BE2C (cell line): ENCODE measurements at regions not wholly inside any gene's neighbourhood (a gene's known extent, or its start where the extent isn't known, plus 50 kb on each side); places are given as distances from the start of the nearest gene placed in this dataset.

Experiments
- DNase-seq: peaks from one replicate; pipeline ENCODE4 v3.0.0-alpha.2; 2020
- H3K27me3 ChIP-seq: fragments of 250-450 bp; sonication (Bioruptor Pico); 2 replicates; pipeline ENCODE4 v1.5.1; 2020; ENCODE audit warnings: mild to moderate bottlenecking
- H3K36me3 ChIP-seq: fragments of 250-450 bp; sonication (Bioruptor Pico); 2 replicates; pipeline ENCODE4 v1.5.1; 2020; ENCODE audit warnings: mild to moderate bottlenecking
- H3K4me1 ChIP-seq: fragments of 250-450 bp; sonication (Bioruptor Pico); 2 replicates; pipeline ENCODE4 v1.5.1; 2020
- H3K4me3 ChIP-seq: 2 replicates; pipeline ENCODE4 v1.5.1; 2011; ENCODE audit warnings: low read depth, low read length
- H3K9me3 ChIP-seq: fragments of 250-450 bp; sonication (Bioruptor Pico); 2 replicates; pipeline ENCODE4 v1.5.1; 2020
- TF ChIP-seq, protein P1 (sequence below): IDR thresholded peaks from 2 replicates; pipeline ENCODE4 v1.5.1; 2012; ENCODE audit warnings: mild to moderate bottlenecking, low read depth, low read length

DNA sequence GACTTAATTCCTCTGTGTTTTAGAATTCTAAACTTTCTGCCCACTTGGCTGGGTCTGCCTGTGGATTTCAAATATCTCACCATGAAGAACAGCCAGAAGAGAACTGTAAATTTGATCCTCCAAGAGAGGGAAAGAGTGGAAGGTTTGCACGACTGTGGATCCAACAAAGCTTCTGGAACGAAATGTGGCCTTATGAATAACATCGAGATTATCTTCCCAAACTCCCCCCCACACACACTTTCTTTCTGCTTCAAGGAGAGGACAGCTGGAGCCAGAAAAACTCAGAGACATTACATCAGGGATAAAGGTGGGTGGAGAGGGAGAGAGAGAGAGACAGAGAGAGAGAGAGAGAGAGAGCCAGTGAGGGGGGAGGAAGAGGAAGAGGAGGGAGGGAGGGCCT, 570.1 kb upstream of the MGMT start:
- no peak for DNase-seq
- no peak overlapping the region for H3K4me3 ChIP-seq
- H3K27me3 ChIP-seq: 0 out of 2 replicates have a peak, but pooled peaks cover 2% of the 10 kb centered on the region
- TF ChIP-seq, protein P1, sequence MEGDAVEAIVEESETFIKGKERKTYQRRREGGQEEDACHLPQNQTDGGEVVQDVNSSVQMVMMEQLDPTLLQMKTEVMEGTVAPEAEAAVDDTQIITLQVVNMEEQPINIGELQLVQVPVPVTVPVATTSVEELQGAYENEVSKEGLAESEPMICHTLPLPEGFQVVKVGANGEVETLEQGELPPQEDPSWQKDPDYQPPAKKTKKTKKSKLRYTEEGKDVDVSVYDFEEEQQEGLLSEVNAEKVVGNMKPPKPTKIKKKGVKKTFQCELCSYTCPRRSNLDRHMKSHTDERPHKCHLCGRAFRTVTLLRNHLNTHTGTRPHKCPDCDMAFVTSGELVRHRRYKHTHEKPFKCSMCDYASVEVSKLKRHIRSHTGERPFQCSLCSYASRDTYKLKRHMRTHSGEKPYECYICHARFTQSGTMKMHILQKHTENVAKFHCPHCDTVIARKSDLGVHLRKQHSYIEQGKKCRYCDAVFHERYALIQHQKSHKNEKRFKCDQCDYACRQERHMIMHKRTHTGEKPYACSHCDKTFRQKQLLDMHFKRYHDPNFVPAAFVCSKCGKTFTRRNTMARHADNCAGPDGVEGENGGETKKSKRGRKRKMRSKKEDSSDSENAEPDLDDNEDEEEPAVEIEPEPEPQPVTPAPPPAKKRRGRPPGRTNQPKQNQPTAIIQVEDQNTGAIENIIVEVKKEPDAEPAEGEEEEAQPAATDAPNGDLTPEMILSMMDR: no peak
- no peaks in the 10 kb centered on the region for H3K4me1 ChIP-seq
- no peaks in the 10 kb centered on the region for H3K36me3 ChIP-seq
- no peaks in the 10 kb centered on the region for H3K9me3 ChIP-seq

DNA sequence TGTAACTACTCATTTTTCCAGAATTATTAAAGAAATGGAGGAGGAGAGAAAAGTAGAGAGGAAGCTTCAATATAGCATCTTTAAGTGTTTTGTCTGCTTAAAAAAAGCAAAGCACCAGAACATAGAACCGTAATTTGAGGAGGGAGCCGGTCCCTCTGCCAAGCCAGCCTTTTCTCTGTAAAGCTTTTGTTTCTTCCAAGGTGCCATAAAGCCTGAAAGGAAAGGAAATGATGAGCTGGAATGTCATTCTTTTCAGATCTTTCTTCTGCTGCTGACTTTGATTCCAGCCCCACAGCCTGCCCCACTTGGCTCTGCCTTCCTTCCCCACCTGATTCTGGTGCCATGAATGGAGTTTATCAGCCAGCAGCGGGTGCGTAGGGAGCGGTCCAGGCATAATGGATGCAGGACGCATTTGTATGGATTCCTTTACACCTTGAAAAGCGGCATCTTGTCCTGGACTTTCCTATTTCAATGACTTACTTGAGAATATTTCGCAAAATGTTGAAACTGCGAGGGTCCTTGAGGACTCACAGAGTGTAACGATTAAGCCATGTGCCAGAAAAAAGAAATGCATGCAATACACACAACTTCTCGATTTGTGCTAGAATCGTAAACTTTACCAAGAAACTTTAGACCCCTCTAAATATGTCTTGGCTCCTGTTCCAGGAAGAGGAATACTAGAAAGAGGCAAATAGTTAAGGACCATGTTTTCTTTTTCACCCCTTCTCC, 569.5 kb upstream of the MGMT start:
- DNase-seq: no peak
- Histone ChIP-seq H3K9me3 (no peaks in the 10 kb centered on the region), H3K27me3 (0 out of 2 replicates have a peak, but pooled peaks cover 2% of the 10 kb centered on the region), H3K4me3 (no peak overlapping the region), H3K36me3 (no peaks in the 10 kb centered on the region), H3K4me1 (no peaks in the 10 kb centered on the region)
- TF ChIP-seq, protein P1: no peak

DNA sequence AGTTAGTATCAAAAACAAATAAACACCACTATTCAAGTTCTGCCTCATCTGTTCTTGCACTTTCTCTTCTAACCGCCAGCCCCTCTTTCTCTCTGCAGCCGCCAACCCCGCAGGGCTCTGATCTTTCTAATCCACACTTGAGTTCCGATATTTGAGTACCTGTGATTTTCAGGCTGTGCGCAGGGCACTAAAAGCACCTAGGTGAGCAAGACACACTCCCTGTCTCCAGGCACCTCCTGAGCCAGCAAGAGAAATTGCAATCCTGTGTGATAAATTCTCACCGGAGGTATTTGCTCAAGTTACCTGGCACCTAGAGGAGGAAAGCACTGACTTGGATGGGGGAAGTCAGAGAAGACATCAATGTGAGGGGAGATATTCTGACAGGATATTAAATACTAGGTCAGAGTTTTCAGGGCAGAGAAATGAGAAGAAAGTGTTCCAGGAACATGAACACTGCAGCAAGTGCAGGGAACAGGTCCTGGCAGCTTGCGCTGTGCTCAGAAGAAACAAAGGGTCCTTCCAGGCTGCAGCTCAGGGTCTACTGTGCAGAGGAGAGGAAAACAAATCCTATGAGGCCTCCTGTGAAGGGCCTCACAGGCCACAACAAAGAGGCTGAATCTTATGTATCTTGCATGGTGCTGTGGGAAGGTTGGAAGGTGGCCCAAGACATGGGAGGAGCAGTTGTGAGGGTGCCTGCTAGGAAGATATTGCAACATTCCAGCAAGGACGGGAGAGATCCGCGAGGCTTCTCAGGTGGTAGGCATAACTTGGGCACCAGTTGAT, 568.7 kb upstream of the MGMT start:
- no peaks in the 10 kb centered on the region for H3K9me3 ChIP-seq
- no peak for DNase-seq
- H3K4me3 ChIP-seq: no peak overlapping the region
- H3K4me1 ChIP-seq: no peaks in the 10 kb centered on the region
- no peaks in the 10 kb centered on the region for H3K36me3 ChIP-seq
- H3K27me3 ChIP-seq: 0 out of 2 replicates have a peak, but pooled peaks cover 2% of the 10 kb centered on the region
- TF ChIP-seq, protein P1: no peak

DNA sequence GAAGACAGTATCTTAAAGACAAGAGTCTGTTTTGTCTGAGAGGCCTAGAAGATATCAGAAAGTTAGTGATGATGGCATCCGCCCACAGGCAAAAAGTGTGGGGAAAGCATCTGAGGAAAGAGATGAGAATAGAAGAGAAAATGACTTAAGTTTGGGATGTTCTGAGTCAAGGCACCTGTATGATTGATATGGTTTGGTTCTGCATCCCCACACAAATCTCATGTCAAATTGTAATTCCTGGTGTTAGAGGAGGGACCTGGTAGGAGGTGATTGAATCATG, 568.2 kb upstream of the MGMT start:
- H3K27me3 ChIP-seq: 0 out of 2 replicates have a peak, but pooled peaks cover 2% of the 10 kb centered on the region
- H3K4me1 ChIP-seq: no peaks in the 10 kb centered on the region
- no peak for DNase-seq
- H3K4me3 ChIP-seq: no peak overlapping the region
- no peaks in the 10 kb centered on the region for H3K9me3 ChIP-seq
- TF ChIP-seq, protein P1: no peak
- H3K36me3 ChIP-seq: no peaks in the 10 kb centered on the region

DNA sequence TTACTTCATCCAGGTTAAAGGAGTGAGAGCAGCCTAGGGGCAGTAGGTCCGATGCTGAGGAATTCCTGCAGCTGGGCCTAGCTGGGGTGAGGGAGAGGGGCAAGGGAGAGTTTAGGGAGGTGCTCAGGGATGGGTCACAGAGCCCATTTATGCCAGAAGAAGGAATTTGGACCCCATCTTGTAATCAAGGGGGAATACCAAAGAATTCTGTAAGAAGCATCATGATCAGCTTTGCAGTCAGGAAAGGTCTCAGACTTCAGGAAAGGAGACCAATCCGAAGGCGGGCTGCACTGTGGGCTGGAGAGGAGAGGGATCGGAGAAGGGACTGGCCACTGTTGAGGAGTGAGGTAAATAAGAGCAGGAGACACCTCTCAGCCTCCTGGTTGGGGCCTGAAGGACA, 566.6 kb upstream of the MGMT start:
- Histone ChIP-seq H3K27me3 (0 out of 2 replicates have a peak, but pooled peaks cover 2% of the 10 kb centered on the region), H3K4me3 (no peak overlapping the region), H3K4me1 (no peaks in the 10 kb centered on the region), H3K9me3 (no peaks in the 10 kb centered on the region), H3K36me3 (no peaks in the 10 kb centered on the region)
- DNase-seq: no peak
- TF ChIP-seq, protein P1: no peak

DNA sequence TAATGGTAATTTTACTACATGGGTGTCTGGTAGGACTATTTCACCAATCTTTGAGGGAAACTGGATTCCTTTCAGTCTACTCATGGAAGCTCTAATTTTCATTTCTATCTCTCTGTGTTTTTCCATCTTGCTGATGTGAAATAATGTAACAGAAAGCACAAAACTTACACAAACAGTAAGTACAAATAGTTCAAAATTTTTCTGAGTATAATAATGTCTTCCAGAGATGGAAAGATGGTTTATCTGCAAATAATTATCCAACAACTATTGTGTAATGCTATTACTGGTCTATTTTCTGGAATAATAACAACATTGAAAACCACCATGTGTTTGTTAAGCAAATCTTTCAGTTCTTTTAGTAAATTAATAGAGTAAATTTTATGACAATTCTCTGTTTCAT, 565.8 kb upstream of the MGMT start:
- H3K36me3 ChIP-seq: no peaks in the 10 kb centered on the region
- no peaks in the 10 kb centered on the region for H3K4me1 ChIP-seq
- H3K4me3 ChIP-seq: no peak overlapping the region
- TF ChIP-seq, protein P1: no peak
- DNase-seq: no peak
- H3K27me3 ChIP-seq: 0 out of 2 replicates have a peak, but pooled peaks cover 2% of the 10 kb centered on the region
- no peaks in the 10 kb centered on the region for H3K9me3 ChIP-seq
